HG03139 (cell line): ENCODE measurements at regions not wholly inside any gene's neighbourhood (a gene's known extent, or its start where the extent isn't known, plus 50 kb on each side); places are given as distances from the start of the nearest gene placed in this dataset.

ENCODE experiments used
- ATAC-seq: cut with Tn5 transposase; IDR thresholded peaks from one replicate; pipeline ENCODE4 v1.9.1; 2021; ENCODE audit not compliant: unreplicated experiment

DNA sequence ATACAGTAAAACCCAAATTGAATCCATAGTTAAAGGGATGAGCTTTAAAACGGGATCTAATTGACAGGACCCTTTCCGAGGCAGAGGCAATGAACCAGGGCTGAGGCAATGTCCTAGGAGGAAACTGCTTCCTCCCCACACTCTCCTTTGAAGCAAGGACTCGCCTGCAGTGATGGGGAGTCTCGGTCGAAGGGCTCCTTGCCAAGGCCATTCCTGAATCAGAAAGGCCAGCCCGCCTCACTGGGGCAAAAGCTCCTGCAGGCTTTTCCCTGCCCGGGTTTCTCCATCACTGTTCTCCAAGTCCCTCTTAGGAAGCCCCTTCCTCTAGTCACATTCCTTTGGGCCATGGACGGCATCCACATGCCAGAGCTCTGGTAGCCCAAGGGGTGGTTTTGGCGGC, 132.0 kb downstream of the RBFOX3 start:
- no peak for ATAC-seq

DNA sequence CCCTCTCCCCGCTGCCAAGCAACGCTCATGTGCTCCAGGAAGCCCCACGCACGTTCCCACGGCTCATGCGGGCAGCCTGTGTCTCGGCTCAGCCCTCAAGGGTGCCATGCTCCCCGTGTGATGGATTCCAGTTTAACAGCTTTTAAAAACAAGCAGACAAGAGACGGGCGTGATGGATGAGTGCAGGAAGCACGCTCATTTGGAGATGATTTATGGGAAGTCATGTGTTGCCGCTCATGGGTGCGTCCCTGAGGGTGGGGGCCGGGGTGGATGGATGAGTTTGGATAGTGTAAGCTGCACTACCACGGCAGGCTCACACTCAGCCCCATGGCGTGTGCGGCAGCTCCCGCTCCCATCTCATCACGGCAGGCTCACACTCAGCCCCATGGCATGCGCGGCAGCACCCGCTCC, 132.8 kb downstream of the RBFOX3 start:
- ATAC-seq, result no peak

DNA sequence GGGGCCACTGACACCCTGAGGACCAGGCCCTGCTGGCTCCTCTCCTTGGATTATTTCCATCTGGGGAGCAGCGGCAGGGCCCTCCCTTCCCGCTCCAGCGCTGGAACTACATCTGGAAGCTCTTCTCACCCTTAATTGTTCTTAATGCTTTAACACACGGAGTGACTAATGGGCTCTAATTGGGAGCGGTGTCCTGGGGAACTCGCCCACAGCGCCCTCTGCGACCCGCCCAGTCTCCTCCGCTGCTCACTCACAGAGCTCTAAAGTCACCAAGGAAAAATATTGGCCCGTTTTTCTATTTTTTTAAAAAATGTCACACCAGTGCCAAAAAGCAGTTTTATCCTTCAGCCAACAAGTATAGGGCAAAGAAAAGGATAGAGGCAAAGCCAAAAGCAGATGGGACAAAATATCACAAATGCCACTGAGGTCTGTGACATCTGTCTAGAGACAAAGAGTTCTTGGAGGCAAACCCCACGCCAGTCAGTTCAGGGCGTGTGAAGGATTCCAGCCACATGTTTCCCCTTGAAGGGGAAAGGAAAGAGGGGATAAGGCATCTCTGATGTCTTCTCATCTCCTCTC, 134.7 kb downstream of the RBFOX3 start:
- ATAC-seq, result no peak

DNA sequence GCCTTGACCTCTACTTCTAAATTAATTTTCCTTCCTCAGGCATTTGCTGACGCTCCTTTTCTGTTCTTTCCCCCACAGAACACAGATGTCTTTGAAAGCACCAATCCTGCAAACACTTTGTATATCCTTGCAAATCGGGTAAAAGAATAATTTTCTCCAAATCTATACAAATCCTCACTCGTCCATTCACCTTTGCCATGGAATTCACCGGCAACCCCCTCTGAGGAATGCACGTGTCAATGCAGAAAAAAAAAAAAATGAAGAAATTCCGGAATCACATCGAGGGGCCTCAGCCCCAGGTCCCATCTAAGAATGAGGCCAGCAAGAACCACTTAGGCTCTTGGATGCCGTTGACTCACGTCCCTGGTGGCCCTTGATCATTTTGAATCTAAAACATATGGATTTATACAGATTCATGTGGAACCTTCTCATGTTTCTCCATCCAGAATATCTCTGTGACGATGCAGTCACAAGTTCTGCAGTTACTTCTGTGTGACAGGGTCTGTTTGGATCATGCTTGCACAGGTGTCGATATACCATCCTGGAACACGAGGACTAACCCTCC, 136.9 kb downstream of the RBFOX3 start:
- ATAC-seq, result no peak

DNA sequence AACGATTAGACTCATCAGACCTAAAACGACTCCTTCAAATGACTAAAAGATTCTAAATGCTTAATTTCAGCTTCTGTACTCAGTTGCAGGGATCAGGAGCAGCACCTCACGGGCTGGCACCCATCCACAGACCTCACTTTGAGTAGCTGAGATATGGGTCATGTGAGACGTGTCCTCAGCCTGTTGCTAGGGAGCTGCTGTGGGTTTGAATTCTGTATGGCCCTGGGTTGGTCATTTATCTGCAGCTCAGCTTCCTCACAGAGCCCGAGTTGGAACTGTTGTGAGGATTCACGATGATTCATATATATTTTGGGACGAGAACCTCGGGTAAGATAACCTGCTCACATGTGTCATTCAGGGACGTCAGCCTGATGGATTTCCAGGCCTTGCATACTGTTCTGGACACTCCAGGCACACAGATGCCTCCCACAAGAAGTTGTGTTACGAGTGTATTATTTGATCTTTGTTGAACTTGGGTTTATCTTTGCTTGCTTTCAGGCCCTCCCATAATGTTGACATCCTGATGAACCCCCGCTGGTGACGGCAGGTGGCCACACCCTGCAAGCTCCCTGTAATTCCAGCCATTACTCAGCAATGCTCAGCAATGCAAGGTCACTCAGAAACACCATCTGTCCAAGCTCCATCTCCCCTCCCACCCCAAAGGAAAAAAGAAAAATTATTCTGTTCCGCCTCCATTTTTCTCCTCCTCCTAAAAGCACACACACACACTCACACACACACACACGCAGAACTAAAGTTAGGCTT, 137.6 kb downstream of the RBFOX3 start:
- ATAC-seq, result no peak

DNA sequence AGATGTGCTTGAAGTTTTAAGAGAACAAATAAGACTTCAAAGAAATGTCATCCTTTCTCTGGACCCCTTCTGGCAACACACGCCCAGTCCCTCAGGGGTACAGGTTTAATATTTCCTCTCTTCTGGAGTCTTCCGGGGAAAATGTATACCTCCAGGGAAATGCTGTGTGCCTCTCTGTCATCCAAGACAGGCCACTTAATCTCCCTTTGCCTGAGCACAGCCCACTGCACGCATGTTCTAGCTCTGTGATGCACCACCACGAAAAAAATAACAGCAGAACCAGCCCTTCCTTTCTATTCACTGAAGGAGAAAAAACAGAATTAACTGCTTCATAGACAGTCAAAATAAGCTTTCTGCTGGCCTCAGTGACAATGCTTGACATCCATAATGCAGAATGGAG, 140.1 kb downstream of the RBFOX3 start:
- ATAC-seq, result no peak

DNA sequence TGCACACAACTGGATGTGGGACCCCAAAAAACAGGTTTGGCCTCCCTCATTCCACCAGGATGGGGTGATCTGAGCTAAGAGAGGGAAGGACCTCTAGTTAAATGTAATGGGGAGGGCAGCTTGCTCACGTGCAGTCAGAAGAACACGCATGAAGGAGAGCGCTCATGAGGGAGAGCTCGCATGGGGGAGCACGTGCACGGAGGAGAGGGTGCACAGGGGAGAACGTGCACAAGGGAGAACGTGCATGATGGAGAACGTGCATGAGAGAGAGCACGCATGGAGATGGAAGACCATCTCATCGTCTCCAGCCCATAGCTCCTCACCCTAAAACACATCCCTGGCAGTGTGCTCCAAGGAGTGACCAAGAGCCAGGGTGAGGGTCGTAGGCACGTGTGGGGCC, 141.2 kb downstream of the RBFOX3 start:
- ATAC-seq, result no peak

DNA sequence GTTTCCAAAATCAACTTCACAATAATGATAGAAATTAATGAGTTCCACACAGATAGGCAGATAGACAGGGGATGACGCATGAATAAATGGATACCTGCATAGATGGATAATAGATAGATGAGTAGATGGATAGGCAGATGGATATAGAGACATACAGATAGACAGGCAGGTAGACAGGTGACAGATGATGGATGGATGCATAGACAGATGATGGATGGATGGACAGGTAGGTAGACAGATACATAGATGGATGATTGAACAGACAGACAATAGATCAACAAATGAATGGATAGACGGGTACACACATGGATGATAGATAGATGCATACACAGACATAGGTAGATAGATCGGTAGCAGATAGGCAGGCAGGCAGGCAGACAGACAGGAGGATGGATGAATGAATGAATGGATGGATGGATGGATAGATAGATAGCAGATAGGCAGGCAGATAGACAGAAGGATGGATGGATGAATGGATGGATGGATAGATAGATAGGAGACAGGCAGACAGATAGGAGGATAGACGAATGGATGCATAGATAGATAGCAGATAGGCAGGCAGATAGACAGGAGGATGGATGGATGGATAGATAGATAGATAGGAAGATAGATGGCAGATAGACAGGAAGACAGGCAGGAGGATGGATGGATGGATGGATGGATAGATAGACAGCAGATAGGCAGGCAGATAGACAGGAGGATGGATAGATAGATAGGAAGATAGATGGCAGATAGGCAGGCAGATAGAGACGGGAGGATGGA, 142.5 kb downstream of the RBFOX3 start:
- no peak for ATAC-seq

DNA sequence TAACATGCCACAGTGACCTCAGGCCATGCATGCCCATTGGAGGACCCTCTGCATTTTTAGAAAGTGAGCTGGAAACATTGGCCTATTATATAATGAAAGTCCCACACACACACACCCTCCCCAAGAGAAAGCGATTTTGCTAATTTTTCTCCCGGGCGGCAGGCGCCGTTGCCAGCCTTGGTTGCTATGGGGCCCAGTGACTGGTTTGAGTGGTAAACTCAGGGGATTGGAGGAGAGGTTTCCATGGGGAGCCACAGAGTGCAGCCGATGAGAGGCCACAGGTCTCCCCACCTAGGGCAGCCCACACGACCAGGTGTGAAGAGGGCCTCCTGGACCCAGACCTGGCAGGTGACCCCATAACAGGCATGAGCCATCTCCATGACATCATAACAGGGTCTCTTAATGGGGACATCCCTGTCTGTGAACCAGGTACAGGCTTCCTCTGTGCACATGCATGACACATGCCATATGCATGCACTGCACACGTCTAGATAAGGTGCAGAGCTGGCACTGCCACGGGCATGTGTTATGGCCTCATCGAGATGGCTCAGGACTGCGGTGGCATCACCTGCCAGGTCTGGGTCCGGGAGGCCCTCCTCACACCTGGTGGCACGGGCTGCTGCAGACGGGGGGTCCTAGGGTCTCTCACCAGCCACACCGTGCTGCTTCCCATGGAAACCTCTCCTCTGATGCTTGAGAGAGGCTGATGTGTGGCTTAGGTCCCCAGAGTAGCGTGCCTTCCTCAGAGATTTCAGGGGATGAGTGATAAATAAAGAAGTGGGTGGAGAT, 144.1 kb downstream of the RBFOX3 start:
- ATAC-seq, result no peak

DNA sequence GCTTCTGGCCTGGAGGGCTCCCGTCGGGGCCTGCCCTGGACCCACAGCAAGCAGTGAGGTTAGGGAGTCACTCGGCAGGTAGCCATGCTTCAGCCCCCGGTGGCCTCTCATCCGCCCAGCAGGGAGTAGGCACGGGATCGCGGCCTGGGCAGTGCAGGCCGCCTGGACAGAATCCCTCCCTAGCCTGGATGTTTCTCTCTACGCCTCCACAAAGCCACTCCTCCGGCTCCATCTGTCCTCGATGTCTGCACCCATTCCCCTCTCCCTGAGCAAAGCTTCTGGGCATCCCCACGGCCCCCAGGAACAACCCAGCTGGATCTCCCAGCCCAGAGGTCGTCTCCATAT, 145.2 kb downstream of the RBFOX3 start:
- ATAC-seq, result no peak

DNA sequence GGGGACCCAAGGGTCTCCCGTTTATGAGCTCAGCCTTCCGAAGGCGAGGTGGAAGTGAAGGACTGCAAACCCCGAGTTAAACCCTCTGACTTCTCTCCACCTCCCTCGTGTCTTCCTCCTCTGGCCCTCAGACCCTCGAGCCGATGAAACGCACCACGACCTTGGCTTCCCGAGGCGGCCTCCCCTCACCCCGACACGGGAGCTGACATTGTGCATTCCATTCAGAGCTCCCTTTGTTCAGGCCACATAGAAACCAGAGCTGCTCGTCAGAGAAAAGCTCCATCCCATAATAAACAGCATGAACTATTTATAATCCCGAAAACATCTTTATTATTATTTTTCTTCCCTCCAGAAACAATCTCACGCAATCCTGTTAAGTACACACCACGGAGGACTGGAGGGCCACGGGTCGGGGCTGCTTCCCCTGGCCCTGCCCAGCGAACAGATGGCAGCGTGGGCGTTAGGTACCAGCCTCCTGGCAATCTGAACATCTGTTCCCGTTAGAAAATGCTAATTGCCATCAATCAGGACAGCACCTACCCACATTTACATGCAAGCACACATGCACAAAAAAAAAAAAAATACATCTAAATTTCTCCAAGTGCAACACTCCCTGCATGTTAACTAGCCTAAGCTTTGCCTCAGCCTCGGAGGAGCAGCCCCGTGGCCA, 145.7 kb downstream of the RBFOX3 start:
- ATAC-seq, result no peak

DNA sequence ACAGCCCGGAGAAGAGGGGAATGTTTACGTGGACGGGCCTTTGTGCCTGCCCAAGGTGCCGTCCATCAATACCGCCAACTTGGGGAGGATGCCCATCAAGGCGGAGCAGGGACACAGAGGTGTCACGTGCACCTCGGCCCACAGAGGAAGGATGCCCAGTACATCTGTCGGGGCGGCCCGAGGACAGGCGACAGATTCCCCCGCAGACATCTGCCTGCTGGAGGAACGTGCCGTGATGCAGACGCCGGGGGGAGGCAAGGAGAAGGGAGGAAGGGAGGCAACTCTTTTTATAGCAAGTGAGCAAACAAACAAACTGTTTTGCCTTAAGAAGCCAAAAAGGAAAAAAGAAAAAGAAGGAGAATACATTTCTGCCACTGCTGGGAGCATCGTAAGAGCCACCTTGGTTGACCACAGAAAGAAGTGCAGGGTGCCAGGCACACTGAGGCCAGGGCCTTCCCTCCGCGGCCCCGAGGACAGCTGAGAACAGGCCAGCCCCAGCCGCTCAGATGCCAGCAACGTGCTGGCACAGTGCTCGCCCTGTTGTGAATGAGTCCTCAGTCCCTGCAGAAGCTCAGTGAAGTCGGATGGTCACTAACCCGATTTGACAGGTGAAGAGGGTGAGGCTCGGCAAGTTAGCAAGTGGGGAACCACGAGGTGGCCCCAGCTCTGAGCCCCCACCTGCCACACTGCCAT, 146.4 kb downstream of the RBFOX3 start:
- ATAC-seq, result no peak

DNA sequence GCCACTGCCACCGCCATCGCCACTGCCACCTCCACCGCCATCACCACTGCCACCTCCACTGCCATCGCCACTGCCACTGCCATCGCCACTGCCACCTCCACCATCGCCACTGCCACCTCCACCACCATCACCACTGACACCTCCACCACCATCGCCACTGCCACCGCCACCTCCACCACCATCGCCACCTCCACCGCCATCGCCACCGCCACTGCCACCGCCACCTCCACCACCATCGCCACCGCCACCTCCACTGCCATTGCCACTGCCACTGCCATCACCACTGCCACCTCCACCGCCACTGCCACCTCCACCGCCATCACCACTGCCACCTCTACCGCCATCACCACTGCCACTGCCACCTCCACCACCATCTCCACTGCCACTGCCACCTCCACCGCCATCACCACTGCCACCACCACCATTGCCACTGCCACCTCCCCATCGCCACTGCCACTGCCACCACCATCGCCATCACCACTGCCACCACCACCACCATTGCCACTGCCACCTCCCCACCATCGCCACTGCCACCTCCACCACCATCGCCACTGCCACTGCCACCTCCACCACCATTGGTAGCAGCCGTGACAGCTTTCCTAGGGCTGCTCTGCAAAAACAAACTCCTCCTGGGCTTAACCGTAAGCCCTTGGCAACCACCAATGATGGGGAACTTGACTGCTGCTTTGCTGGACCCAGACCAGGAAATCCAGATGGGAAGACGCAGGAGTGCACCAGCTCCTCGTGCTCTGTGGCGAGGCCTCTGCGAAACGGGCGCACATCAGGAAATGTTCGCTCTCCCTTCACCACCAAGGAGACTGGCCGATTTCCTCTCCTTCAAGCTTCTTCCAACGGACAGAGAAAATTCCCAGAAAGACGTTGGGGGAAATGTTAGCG, 147.2 kb downstream of the RBFOX3 start:
- no peak for ATAC-seq

DNA sequence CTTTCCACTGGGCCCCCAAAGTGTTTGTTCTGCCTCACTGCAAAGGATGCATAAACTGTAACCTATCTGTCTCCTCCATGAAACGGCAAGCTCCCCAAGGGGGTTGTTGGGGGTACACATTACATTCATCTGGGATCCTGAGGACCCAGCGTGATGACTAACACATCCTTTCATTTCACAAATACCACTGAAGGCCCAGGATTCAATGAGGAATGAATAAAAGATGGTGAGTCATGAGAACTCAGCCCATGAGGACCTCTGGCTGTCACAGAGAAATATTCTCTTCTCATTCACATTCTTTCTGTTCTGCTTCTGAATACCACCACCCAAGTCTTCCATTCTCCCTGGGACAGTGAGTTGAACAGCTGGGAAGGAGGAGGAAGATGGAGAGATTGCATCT, 149.8 kb downstream of the RBFOX3 start:
- ATAC-seq, result no peak

DNA sequence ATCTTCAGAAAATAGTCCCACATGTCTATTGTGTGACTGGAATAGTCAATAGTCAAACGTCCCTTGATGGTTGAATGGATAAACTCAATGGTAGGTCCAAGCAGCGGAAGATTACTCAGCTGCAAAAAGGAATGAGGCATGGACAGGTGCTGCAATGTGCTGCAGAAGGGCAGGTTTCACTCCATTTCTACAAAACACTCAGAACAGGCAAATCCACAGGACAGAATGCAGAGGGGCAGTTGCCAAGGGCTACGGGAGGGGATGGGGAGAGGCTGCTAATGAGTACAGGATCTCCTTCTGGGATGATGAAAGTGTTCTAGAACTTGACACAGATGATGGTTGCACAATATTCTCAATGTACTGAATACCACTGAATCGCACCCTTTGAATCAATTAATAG, 151.0 kb downstream of the RBFOX3 start:
- ATAC-seq, result no peak

DNA sequence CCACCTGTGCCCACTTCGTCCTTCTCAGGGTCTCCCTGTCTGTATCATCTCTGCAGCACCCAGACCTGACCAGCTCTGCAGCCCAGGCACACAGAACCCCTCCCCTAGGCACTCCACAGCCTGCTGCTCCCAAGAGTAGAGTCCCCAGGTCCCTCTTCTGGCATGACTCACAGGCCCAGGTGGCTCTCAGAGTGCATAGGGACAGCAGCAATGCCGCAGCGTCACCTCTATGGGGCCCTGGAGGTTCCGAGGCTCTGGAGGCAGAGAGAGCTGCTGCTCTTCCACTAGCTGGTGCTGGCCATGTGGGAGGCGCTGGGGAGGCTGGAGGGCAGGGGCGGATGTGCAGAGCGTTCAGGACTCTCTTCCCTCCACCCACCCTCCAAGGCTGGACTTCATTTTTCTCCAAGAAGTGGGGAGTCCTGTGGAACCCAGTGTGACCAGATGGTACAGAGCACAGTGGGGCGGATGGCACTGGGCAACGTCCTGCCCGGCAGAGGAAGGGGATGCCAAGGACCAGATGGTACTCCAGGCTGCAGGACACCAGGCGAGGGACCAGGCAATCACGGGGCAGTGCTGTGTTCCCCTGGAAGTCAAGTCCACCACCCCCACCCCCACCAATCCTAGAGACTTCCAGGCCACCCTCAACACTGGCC, 151.7 kb downstream of the RBFOX3 start:
- ATAC-seq, result no peak

DNA sequence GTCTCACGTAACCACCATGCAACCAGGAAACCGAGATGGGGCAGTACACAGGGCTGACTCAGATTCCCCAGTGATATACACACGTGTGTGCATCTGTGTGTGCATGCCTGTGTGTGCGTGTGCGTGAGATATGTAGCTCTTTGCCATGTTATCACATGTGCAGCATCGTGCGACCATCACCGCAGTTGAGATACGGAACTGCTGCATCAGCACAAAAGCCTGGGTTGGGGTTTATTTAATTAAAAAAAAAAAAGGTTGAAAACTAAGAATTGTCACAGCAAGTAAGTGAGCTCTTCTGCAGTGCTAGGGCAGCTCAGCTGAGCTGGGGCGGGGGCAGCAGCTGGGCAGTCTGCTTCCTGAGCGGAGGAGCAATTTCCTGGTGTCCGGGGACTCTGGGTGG, 152.5 kb downstream of the RBFOX3 start:
- ATAC-seq, result no peak

DNA sequence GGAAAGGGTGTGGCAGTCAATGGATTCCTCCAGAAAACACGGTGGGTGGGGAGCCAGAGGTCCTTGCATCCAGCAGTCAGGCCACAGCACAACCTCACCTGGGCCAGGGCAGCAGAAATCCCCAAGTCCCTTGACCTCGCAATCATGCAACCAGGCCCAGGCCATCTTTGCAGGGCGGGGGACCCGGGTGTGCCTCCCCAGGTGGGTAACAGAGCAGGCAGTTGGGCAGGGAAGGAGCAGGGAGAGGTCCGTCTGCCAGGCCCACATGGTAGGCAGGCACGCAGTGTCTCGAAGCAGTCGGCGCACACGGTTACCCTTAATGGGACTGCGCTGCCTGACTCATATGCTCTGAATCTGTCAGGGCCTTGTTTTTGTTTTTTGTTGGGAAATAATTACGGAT, 153.0 kb downstream of the RBFOX3 start:
- no peak for ATAC-seq

DNA sequence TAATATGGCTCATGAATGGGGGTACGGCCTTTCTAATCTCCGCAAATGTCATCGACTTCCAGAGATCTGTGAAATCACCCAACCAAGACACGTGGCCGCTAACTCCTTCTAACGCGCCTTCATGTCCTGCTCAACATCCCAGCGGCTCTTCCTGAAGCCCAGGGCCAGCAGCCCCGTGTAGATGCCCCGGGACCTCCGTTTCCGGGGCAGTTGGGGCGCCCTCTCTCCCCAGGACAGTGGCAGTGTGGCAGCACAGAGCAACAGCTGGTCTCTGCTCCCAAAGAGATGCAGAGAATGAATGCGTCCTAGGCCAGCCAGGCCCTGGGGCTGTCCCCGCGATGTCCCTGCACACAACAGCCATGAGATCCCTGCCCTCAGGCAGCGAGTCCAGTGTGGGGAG, 153.5 kb downstream of the RBFOX3 start:
- no peak for ATAC-seq
